Esophagus squamous epithelium (tissue), 4 donors: ENCODE measurements at regions not wholly inside any gene's neighbourhood (a gene's known extent, or its start where the extent isn't known, plus 50 kb on each side); places are given as distances from the start of the nearest gene placed in this dataset.

Experiments used
- POLR2A ChIP-seq, 4 donors: fragments of 450-650 bp; IDR thresholded peaks; one replicate each; pipeline ENCODE4 v1.6.1; 2017; ENCODE audit warnings: antibody characterized with exemption in 4 of 4, mild to moderate bottlenecking in 4 of 4, moderate library complexity in 3 of 4
- TF ChIP-seq, protein P1 (sequence below), 6 experiments: fragments of 450-650 bp in 4 of 6; fragments of 200-600 bp in 2 of 6; sonication (generic) in 2 of 6; IDR thresholded peaks; one replicate each; pipeline ENCODE4 v1.5.1; 2016 to 2019; ENCODE audit warnings: antibody characterized with exemption in 6 of 6, mild to moderate bottlenecking in 4 of 6, moderate library complexity in 4 of 6

DNA sequence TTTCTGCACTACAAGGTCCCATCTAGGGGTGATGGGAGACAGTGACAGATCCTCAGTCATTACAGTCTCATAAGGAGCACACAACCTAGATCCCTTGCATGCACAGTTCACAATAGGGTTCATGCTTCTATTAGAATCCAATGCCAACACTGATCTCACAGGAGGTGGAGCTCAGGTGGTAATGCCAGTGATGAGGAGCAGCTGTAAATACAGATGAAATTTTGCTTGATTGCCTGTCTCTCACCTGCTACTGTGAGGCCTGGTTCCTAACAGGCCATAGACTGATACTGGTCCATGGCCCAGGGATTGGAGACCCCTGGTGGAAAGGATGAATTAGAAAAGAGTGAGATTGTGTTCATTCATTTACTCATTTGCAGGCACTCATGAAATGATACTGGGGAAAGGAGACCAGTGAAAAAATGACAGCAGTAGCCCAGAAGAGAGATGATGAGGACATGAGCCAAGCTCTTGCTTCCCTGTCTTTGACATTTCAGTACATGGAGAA lies 251.6 kb upstream of the DUSP10 start:
- TF ChIP-seq, protein P1, sequence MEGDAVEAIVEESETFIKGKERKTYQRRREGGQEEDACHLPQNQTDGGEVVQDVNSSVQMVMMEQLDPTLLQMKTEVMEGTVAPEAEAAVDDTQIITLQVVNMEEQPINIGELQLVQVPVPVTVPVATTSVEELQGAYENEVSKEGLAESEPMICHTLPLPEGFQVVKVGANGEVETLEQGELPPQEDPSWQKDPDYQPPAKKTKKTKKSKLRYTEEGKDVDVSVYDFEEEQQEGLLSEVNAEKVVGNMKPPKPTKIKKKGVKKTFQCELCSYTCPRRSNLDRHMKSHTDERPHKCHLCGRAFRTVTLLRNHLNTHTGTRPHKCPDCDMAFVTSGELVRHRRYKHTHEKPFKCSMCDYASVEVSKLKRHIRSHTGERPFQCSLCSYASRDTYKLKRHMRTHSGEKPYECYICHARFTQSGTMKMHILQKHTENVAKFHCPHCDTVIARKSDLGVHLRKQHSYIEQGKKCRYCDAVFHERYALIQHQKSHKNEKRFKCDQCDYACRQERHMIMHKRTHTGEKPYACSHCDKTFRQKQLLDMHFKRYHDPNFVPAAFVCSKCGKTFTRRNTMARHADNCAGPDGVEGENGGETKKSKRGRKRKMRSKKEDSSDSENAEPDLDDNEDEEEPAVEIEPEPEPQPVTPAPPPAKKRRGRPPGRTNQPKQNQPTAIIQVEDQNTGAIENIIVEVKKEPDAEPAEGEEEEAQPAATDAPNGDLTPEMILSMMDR (IDR thresholded peaks at IDR 0.05) = no peak
- TF ChIP-seq POLR2A (IDR thresholded peaks at IDR 0.05) = no peak
